K562 (cell line): ENCODE measurements at regions not wholly inside any gene's neighbourhood (a gene's known extent, or its start where the extent isn't known, plus 50 kb on each side); places are given as distances from the start of the nearest gene placed in this dataset.

Experiments used
- ATAC-seq: fragments of 200-7000 bp; cut with Tn5 transposase; 3 replicates; pipeline ENCODE4 v1.9.1; 2020; ENCODE audit warnings: moderate library complexity
- BruUV-seq: library from RNA; stranded (reverse); fragments of 400-500 nt; replicated peaks from 2 replicates; lab custom pipeline; 2021; lab: Mats Ljungman, UMichigan
- CTCF ChIA-PET: fragments of 300-600 bp; formaldehyde crosslinking; extraction: SDS; loops from one replicate; lab custom pipeline; 2021; ENCODE audit warnings: low intra/inter-chr PET ratio; lab: Yijun Ruan, JAX
- POLR2A ChIA-PET: fragments of 300-600, 350-650 bp; sonication (Branson Sonifier 250); formaldehyde crosslinking; extraction: SDS; loops from one replicate; lab custom pipeline; 2021; ENCODE audit warnings: antibody characterized with exemption, inconsistent platforms; lab: Yijun Ruan, JAX
- DNase-seq, 4 experiments: peaks; one replicate each; pipeline versions ENCODE4 v3.0.0 to v3.0.0-alpha.2; 2011 to 2018; ENCODE audit warnings: low spot score in 3 of 4, mixed read lengths in 3 of 4; ENCODE audit errors: extremely low read depth in 1 of 4
- FAIRE-seq: peaks from 2 replicates; lab custom pipeline; 2011; peaks lifted over from hg19 to GRCh38; lab: Jason Lieb, UNC
- H2AFZ ChIP-seq: 2 replicates; pipeline ENCODE4 v1.6.0; 2011; ENCODE audit warnings: low read depth, low read length, control low read depth, inconsistent platforms
- H3K27ac ChIP-seq: fragments of 200-600 bp; 3 replicates; pipeline ENCODE4 v1.8.0; 2011; ENCODE audit warnings: low read depth, mild to moderate bottlenecking, control low read depth, inconsistent platforms, low read length, moderate library complexity, mixed read lengths; ENCODE audit errors: extremely low read depth
- H3K27me3 ChIP-seq, 2 experiments: fragments of 300-600 bp in 1 of 2; 2 replicates in 1 of 2; 3 replicates in 1 of 2; pipeline versions ENCODE4 v1.6.0 to v1.8.0; 2011; ENCODE audit warnings: inconsistent platforms in 2 of 2, low read length in 2 of 2, mild to moderate bottlenecking in 1 of 2, mixed read lengths in 1 of 2, moderate library complexity in 1 of 2; ENCODE audit not compliant: control insufficient read depth in 2 of 2, insufficient read depth in 2 of 2
- H3K36me3 ChIP-seq: fragments of 300-600 bp; 3 replicates; pipeline ENCODE4 v1.8.0; 2011; ENCODE audit warnings: mild to moderate bottlenecking, low read length, inconsistent platforms; ENCODE audit not compliant: control insufficient read depth, insufficient read depth
- H3K4me1 ChIP-seq, 2 experiments: fragments of 200-600 bp in 1 of 2; replicated peaks in 1 of 2; 2 replicates in 1 of 2; 3 replicates in 1 of 2; pipeline versions ENCODE4 v1.5.1 to v1.8.0; 2011; ENCODE audit warnings: inconsistent platforms in 2 of 2, low read length in 2 of 2, mild to moderate bottlenecking in 1 of 2, mixed read lengths in 1 of 2, moderate library complexity in 1 of 2; ENCODE audit not compliant: control insufficient read depth in 2 of 2, insufficient read depth in 2 of 2
- H3K4me2 ChIP-seq: 2 replicates; pipeline ENCODE4 v1.6.1; 2011; ENCODE audit warnings: low read length, control low read depth, inconsistent platforms, mixed read lengths; ENCODE audit not compliant: insufficient read depth
- H3K4me3 ChIP-seq: fragments of 200-600 bp; sonication (generic), shearing (Covaris generic); 2 replicates; pipeline ENCODE4 v1.5.1; 2016; ENCODE audit warnings: control low read depth, inconsistent platforms
- H3K79me2 ChIP-seq: fragments of 200-600 bp; 3 replicates; pipeline ENCODE4 v1.8.0; 2011; ENCODE audit warnings: low read length, inconsistent platforms; ENCODE audit not compliant: control insufficient read depth, insufficient read depth
- H3K9ac ChIP-seq, 2 experiments: 2 replicates each; pipeline versions ENCODE4 v1.6.0 to v1.6.1; 2011; ENCODE audit warnings: low read depth in 2 of 2, low read length in 2 of 2, control low read depth in 1 of 2, inconsistent platforms in 1 of 2, mild to moderate bottlenecking in 1 of 2, mixed read lengths in 1 of 2; ENCODE audit not compliant: insufficient read depth in 1 of 2
- H3K9me1 ChIP-seq: one replicate; pipeline ENCODE4 v1.6.0; 2011; ENCODE audit warnings: inconsistent platforms, mild to moderate bottlenecking, low read length, moderate library complexity; ENCODE audit not compliant: control insufficient read depth, insufficient read depth
- H3K9me3 ChIP-seq: replicated peaks from 2 replicates; pipeline ENCODE4 v1.5.1; 2011; ENCODE audit warnings: low read depth, low read length, inconsistent platforms; ENCODE audit not compliant: control insufficient read depth, insufficient read depth
- H4K20me1 ChIP-seq: replicated peaks from 2 replicates; pipeline ENCODE4 v1.6.1; 2011; ENCODE audit warnings: low read length, inconsistent platforms, mixed read lengths; ENCODE audit not compliant: control insufficient read depth, insufficient read depth
- BACH1 ChIP-seq: fragments of 200-800 bp; sonication (Bioruptor generic); IDR thresholded peaks from 2 replicates; pipeline ENCODE4 v1.6.1; 2016; ENCODE audit warnings: missing genetic modification characterization, missing compliant biosample characterization
- CBFA2T2 ChIP-seq: fragments of 450-650 bp; conservative IDR thresholded peaks from 2 replicates; pipeline ENCODE4 v1.6.1; 2017; ENCODE audit warnings: mild to moderate bottlenecking
- CBFA2T3 ChIP-seq: fragments of 450-650 bp; IDR thresholded peaks from 2 replicates; pipeline ENCODE4 v1.6.1; 2017
- CGGBP1 ChIP-seq: fragments of 250-450 bp; sonication (Bioruptor Pico); IDR thresholded peaks from 2 replicates; pipeline ENCODE4 v1.9.0; 2021; ENCODE audit warnings: mild to moderate bottlenecking
- ESRRA ChIP-seq: fragments of 450-650 bp; IDR thresholded peaks from 2 replicates; pipeline ENCODE4 v1.6.1; 2014; ENCODE audit warnings: low read depth, mild to moderate bottlenecking, moderate library complexity, borderline replicate concordance
- EZH2 ChIP-seq: IDR thresholded peaks from 2 replicates; pipeline ENCODE4 v1.6.1; 2012; ENCODE audit warnings: low read depth, mild to moderate bottlenecking, inconsistent platforms, low read length, borderline replicate concordance
- GMEB1 ChIP-seq: fragments of 250-450 bp; sonication (Bioruptor Pico); IDR thresholded peaks from 2 replicates; pipeline ENCODE4 v1.4.0; 2020; ENCODE audit warnings: mild to moderate bottlenecking
- HCFC1 ChIP-seq: IDR thresholded peaks from 2 replicates; pipeline ENCODE4 v1.6.1; 2012; ENCODE audit warnings: low read depth, low read length, improper control_type of control experiment
- PHF20 ChIP-seq: fragments of 450-650 bp; IDR thresholded peaks from 2 replicates; pipeline ENCODE4 v1.6.1; 2018; ENCODE audit not compliant: partially characterized antibody
- PHTF2 ChIP-seq: fragments of 250-450 bp; sonication (Bioruptor Pico); IDR thresholded peaks from 2 replicates; pipeline ENCODE4 v1.5.0; 2021; ENCODE audit warnings: mild to moderate bottlenecking
- RNF219 ChIP-seq: fragments of 250-450 bp; sonication (Bioruptor Pico); IDR thresholded peaks from 2 replicates; pipeline ENCODE4 v1.5.0; 2022; ENCODE audit warnings: mild to moderate bottlenecking
- SAFB ChIP-seq: fragments of 200-400 bp; formaldehyde crosslinking; IDR thresholded peaks from 2 replicates; pipeline ENCODE4 v1.6.1; 2017; ENCODE audit warnings: low read depth, low read length, borderline replicate concordance
- WGBS: fragments of 100-300 bp; shearing (Covaris generic); methylation state at CpG from one replicate; pipeline ENCODE4 v1.1.6; 2016; ENCODE audit warnings: low coverage, mixed read lengths; ENCODE audit not compliant: insufficient coverage; ENCODE audit errors: missing lambda C conversion rate; 5-methylcytosine and 5-hydroxymethylcytosine counted together
- in situ Hi-C: fragments of 300-500 bp; cut with MboI; formaldehyde crosslinking; loops from 4 replicates; pipeline ENCODE4 v1.15.0; 2018; ENCODE audit warnings: inconsistent platforms, mixed read lengths
- intact Hi-C: fragments of 100-400 bp; cut with micrococcal nuclease; formaldehyde crosslinking; loops from 2 replicates; pipeline ENCODE4 v1.14.2; 2022
- TF ChIP-seq, protein P1 (sequence below): fragments of 450-650 bp; formaldehyde crosslinking; IDR thresholded peaks from 2 replicates; pipeline ENCODE4 v1.4.0; 2020; ENCODE audit warnings: mild to moderate bottlenecking
- TF ChIP-seq, protein P2 (sequence below): fragments of 250-450 bp; sonication (Bioruptor Pico); IDR thresholded peaks from 2 replicates; pipeline ENCODE4 v1.5.0; 2020; ENCODE audit warnings: mild to moderate bottlenecking

DNA sequence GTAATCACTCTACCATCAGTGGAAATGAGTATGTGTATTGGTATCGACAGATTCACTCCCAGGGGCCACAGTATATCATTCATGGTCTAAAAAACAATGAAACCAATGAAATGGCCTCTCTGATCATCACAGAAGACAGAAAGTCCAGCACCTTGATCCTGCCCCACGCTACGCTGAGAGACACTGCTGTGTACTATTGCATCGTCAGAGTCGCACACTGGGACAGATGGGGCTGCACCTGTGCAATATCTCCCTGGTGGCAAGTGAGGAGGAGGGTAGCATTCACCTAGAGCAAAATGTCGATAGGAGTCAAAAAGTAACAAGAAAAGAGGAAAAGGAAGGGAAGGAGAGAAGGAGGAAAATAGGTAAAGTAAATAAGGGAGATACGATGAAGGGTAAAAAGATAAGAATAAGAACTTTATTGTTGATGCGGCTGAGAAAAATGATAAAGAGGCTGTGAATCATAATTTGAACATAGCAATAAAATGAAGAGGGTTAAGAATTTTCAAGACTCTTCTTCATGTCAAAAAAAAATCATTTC lies 450.5 kb upstream of the OR4E1 start:
- ATAC-seq (no peak), FAIRE-seq (no peak), DNase-seq (no peak)
- ChIA-PET CTCF (no interaction called here), POLR2A (no interaction called here)
- Histone ChIP-seq H3K9me3 (no peaks in the 10 kb centered on the region), H3K79me2 (no peaks in the 10 kb centered on the region), H2AFZ (no peak overlapping the region), H3K27ac (no peak overlapping the region), H3K27me3 (no peaks in the 10 kb centered on the region), H3K9me1 (no peaks in the 10 kb centered on the region), H3K4me2 (no peak overlapping the region), H3K4me1 (no peaks in the 10 kb centered on the region), H4K20me1 (no peaks in the 10 kb centered on the region), H3K9ac (no peak overlapping the region), H3K4me3 (no peak overlapping the region), H3K36me3 (no peaks in the 10 kb centered on the region)
- WGBS = 3% methylated on average over 5 of the region's 8 CpGs
- intact Hi-C loops (no loop called here), in situ Hi-C loops (no loop called here)
- TF ChIP-seq GMEB1 (CRISPR knock-in tag) (no peak), ESRRA (no peak), HCFC1 (no peak), CGGBP1 (no peak), CBFA2T3 (no peak), SAFB (no peak), PHF20 (no peak), RNF219 (no peak), EZH2 (no peak), CBFA2T2 (no peak), BACH1 (tag) (no peak), PHTF2 (CRISPR knock-in tag) (no peak)
- TF ChIP-seq, protein P1, sequence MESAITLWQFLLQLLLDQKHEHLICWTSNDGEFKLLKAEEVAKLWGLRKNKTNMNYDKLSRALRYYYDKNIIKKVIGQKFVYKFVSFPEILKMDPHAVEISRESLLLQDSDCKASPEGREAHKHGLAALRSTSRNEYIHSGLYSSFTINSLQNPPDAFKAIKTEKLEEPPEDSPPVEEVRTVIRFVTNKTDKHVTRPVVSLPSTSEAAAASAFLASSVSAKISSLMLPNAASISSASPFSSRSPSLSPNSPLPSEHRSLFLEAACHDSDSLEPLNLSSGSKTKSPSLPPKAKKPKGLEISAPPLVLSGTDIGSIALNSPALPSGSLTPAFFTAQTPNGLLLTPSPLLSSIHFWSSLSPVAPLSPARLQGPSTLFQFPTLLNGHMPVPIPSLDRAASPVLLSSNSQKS = no peak
- TF ChIP-seq, protein P2, sequence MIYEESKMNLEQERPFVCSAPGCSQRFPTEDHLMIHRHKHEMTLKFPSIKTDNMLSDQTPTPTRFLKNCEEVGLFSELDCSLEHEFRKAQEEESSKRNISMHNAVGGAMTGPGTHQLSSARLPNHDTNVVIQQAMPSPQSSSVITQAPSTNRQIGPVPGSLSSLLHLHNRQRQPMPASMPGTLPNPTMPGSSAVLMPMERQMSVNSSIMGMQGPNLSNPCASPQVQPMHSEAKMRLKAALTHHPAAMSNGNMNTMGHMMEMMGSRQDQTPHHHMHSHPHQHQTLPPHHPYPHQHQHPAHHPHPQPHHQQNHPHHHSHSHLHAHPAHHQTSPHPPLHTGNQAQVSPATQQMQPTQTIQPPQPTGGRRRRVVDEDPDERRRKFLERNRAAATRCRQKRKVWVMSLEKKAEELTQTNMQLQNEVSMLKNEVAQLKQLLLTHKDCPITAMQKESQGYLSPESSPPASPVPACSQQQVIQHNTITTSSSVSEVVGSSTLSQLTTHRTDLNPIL (CRISPR knock-in tag) = no peak
- no TSS peak for BruUV-seq
